Breast epithelium (tissue), 4 donors: ENCODE measurements at regions not wholly inside any gene's neighbourhood (a gene's known extent, or its start where the extent isn't known, plus 50 kb on each side); places are given as distances from the start of the nearest gene placed in this dataset.

Experiments used
- DNase-seq, 2 donors: peaks; one replicate each; pipeline ENCODE4 v3.0.0-alpha.2; 2019; ENCODE audit warnings: low spot score in 2 of 2
- H3K27ac ChIP-seq, 2 donors: fragments of 200-600 bp; sonication (generic) in 1 of 2; one replicate each; pipeline ENCODE4 v1.5.1; 2016 to 2019; ENCODE audit warnings: mild to moderate bottlenecking in 1 of 2
- H3K27me3 ChIP-seq, 2 donors: fragments of 200-600 bp; sonication (generic) in 1 of 2; one replicate each; pipeline versions ENCODE4 v1.5.1 to v1.6.0; 2017 to 2019; ENCODE audit warnings: control low read depth in 1 of 2, mild to moderate bottlenecking in 1 of 2
- H3K36me3 ChIP-seq: fragments of 200-600 bp; one replicate; pipeline ENCODE4 v1.5.1; 2019
- H3K4me1 ChIP-seq, 2 donors: fragments of 200-600 bp; sonication (generic); one replicate each; pipeline ENCODE4 v1.5.1; 2016 to 2019; ENCODE audit warnings: control low read depth in 1 of 2
- H3K4me3 ChIP-seq, 3 donors: fragments of 200-600 bp; sonication (generic); 1 replicate in 2 of 3; 2 replicates in 1 of 3; pipeline ENCODE4 v1.5.1; 2016 to 2019; ENCODE audit warnings: mild to moderate bottlenecking in 3 of 3, moderate library complexity in 2 of 3
- H3K9me3 ChIP-seq, 2 donors: fragments of 200-600 bp; sonication (generic) in 1 of 2; one replicate each; pipeline ENCODE4 v1.5.1; 2016 to 2019; ENCODE audit warnings: control low read depth in 1 of 2
- POLR2A ChIP-seq: fragments of 450-650 bp; IDR thresholded peaks from one replicate; pipeline ENCODE4 v1.6.1; 2016; ENCODE audit warnings: antibody characterized with exemption, mild to moderate bottlenecking, moderate library complexity
- POLR2AphosphoS5 ChIP-seq, 3 donors: sonication (generic); formaldehyde crosslinking; IDR thresholded peaks; one replicate each; pipeline ENCODE4 v1.6.1; 2017; ENCODE audit warnings: antibody characterized with exemption in 3 of 3
- intact Hi-C: fragments of 100-400 bp; cut with DNase I; formaldehyde crosslinking; loops from one replicate; pipeline ENCODE4 v1.15.1; 2023; ENCODE audit warnings: low total_unique reads
- TF ChIP-seq, protein P1 (sequence below), 3 donors: fragments of 450-650 bp; IDR thresholded peaks; one replicate each; pipeline ENCODE4 v1.5.1; 2016 to 2017; ENCODE audit warnings: antibody characterized with exemption in 3 of 3, mild to moderate bottlenecking in 3 of 3, moderate library complexity in 3 of 3

DNA sequence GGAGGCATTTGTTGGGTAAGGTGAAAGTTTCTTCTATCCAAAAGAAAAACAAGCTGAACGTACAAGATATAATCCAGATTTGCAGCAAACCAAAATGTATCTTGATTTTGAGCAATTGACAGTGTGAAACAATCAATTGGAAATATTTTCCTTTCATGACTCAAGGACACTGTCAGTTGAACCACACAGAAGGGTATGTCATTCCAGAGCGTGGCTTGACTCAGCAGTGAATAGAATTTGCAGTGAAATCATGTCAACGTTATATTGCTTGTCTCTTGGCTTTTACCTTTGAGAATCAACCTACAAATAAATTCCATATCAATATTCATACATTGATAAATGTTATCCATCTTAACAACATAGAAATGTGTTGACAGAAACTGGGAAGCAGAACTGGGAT lies 78.2 kb downstream of the TM2D3 start:
- intact Hi-C loops, result no loop called here
- H3K4me3 ChIP-seq, result no peak overlapping the region
- TF ChIP-seq POLR2AphosphoS5 (IDR thresholded peaks at IDR 0.05) (no peak), POLR2A (no peak)
- TF ChIP-seq, protein P1, sequence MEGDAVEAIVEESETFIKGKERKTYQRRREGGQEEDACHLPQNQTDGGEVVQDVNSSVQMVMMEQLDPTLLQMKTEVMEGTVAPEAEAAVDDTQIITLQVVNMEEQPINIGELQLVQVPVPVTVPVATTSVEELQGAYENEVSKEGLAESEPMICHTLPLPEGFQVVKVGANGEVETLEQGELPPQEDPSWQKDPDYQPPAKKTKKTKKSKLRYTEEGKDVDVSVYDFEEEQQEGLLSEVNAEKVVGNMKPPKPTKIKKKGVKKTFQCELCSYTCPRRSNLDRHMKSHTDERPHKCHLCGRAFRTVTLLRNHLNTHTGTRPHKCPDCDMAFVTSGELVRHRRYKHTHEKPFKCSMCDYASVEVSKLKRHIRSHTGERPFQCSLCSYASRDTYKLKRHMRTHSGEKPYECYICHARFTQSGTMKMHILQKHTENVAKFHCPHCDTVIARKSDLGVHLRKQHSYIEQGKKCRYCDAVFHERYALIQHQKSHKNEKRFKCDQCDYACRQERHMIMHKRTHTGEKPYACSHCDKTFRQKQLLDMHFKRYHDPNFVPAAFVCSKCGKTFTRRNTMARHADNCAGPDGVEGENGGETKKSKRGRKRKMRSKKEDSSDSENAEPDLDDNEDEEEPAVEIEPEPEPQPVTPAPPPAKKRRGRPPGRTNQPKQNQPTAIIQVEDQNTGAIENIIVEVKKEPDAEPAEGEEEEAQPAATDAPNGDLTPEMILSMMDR (IDR thresholded peaks at IDR 0.05), result no peak
- H3K4me1 ChIP-seq, result no peaks in the 10 kb centered on the region
- H3K36me3 ChIP-seq, result no peaks in the 10 kb centered on the region
- no peak for DNase-seq
- no peaks in the 10 kb centered on the region for H3K9me3 ChIP-seq
- H3K27ac ChIP-seq, result no peak overlapping the region
- peaks cover 0 to 9% of the 10 kb centered on the region in 2 donors for H3K27me3 ChIP-seq

DNA sequence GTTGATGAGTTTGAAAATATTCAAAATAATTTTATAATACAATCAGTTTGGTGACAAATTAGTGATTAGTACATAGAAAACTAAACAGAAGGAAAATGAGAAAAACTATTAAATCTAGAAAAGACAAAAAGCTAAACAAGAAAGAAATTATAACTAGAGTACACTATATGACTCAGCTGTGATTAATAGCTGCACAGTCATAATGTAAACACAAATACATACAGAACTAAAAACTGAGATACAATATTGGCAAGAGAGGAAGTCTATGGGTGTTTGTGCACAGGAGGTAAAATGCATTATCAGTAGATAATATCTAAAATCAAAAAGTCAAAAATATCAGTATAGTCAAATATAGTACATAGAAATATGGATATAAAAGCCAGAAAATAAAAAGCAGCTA lies 80.7 kb upstream of the PCSK6 start:
- Histone ChIP-seq H3K9me3 (no peaks in the 10 kb centered on the region), H3K27me3 (no peaks in the 10 kb centered on the region), H3K36me3 (no peaks in the 10 kb centered on the region), H3K4me1 (no peaks in the 10 kb centered on the region), H3K27ac (no peak overlapping the region), H3K4me3 (no peak overlapping the region)
- DNase-seq, result no peak
- TF ChIP-seq POLR2A (no peak), POLR2AphosphoS5 (IDR thresholded peaks at IDR 0.05) (no peak)
- TF ChIP-seq, protein P1 (IDR thresholded peaks at IDR 0.05), result no peak
- intact Hi-C loops, result no loop called here

GRCh38 chr15:101568821-101569555 lies 79.5 kb upstream of the PCSK6 start:
- no peak for DNase-seq
- no peaks in the 10 kb centered on the region for H3K27me3 ChIP-seq
- H3K36me3 ChIP-seq, result no peaks in the 10 kb centered on the region
- intact Hi-C loops, result no loop called here
- no peak overlapping the region for H3K27ac ChIP-seq
- H3K4me3 ChIP-seq, result no peak overlapping the region
- no peak for TF ChIP-seq POLR2A
- TF ChIP-seq, protein P1 (IDR thresholded peaks at IDR 0.05), result no peak
- TF ChIP-seq POLR2AphosphoS5 (IDR thresholded peaks at IDR 0.05), result no peak
- no peaks in the 10 kb centered on the region for H3K4me1 ChIP-seq
- no peaks in the 10 kb centered on the region for H3K9me3 ChIP-seq

DNA sequence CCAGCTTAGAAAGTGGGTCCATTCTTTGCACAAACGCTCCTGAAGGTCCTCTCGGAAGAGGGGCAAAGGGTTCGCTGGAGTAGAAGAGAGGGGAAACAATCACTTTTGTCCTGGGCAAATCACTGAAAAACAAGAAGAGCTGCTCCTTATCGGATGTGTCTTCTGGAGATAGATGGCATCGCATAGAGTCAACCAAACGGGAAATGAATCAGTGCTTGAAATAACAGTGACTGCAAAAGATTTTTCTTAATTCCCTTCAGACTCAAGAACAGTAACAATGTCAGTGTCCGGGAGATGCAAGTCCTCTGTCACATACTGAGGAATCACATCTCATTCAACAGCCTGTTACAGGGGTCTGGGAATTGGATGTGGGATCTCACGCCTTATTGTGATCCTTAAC lies 78.8 kb upstream of the PCSK6 start:
- peaks cover 0 to 3% of the 10 kb centered on the region in 2 donors for H3K27me3 ChIP-seq
- no peak for DNase-seq
- H3K36me3 ChIP-seq, result no peaks in the 10 kb centered on the region
- intact Hi-C loops, result no loop called here
- no peak overlapping the region for H3K4me3 ChIP-seq
- H3K4me1 ChIP-seq, result no peaks in the 10 kb centered on the region
- no peak overlapping the region for H3K27ac ChIP-seq
- H3K9me3 ChIP-seq, result peaks cover 0 to 3% of the 10 kb centered on the region in 2 donors
- TF ChIP-seq, protein P1 (IDR thresholded peaks at IDR 0.05), result no peak
- TF ChIP-seq POLR2A (no peak), POLR2AphosphoS5 (IDR thresholded peaks at IDR 0.05) (no peak)

DNA sequence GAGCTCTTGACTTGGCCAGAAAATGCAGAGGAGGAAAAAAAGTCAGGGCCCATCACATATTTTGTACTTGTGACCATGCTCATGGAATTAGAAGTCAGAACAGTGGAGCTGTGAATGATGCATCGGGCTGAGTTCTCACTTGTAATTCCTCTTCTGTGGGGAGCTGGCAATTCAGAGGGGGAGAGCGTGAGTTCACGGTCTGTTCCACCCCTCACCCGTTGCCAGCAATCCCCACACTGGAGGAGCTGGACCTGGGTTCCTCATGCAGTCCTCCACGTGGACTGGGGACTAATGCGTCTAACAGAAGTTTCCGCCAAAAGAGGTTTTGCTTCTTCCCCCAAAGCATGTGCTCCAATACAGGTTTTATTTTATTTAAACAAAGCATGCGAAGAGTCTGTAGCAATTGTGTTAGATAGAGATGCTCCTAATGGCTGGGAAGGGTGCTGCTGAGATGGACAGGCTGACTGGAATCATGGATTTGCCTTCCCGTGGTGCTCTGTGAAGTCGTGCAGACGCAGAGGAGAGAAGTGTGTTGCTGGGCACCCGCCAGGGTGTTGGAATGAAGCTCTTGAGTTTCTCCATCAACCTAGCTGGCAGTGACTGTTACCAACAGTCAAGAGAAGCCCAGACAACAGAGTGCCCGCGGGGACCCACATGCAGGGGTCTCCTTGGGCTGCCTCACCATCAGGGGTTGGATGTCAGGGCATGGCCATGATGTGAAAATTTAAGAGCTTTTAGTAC lies 77.4 kb upstream of the PCSK6 start:
- TF ChIP-seq, protein P1 (IDR thresholded peaks at IDR 0.05), result no peak
- TF ChIP-seq POLR2AphosphoS5 (IDR thresholded peaks at IDR 0.05), result no peak
- no peak for TF ChIP-seq POLR2A
- Histone ChIP-seq H3K36me3 (no peaks in the 10 kb centered on the region), H3K4me1 (no peaks in the 10 kb centered on the region), H3K4me3 (no peak overlapping the region), H3K27me3 (peaks cover 0 to 3% of the 10 kb centered on the region in 2 donors), H3K27ac (no peak overlapping the region), H3K9me3 (peaks cover 0 to 4% of the 10 kb centered on the region in 2 donors)
- DNase-seq, result no peak
- intact Hi-C loops, result no loop called here
